ENCODE measurements at regions not wholly inside any gene's neighbourhood (a gene's known extent, or its start where the extent isn't known, plus 50 kb on each side); places are given as distances from the start of the nearest gene placed in this dataset.

DNA sequence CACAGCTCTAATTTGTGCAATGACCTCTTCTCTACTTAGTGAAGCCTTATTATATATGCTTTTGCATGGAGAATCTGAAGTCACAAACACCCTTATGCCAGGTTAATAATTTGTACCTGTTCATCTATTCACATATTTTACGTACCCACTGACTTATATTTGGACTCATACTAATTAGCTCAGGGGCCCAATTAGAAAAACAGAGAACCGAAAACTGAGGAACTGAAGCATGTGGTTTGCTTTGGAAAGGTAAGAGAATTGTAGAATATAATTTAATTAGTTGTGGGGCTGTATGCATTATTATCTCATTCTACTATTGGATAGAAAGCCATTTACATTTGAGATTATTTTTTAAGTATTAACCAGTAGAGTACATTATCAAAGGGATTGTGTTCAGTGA is 805.9 kb upstream of the CITED2 start:
- Histone ChIP-seq H3K9ac (no peak overlapping the region), H3K27ac (no peak overlapping the region), H3K79me2 (ENCODE audit: low read depth) (no peaks in the 10 kb centered on the region), H3K4me2 (no peak overlapping the region), H3K36me3 (no peaks in the 10 kb centered on the region), H3F3A (ENCODE audit: low read depth) (no peaks in the 10 kb centered on the region), H3K4me1 (no peaks in the 10 kb centered on the region), H2AFZ (replicated peaks) (no peak overlapping the region), H3K27me3 (no peaks in the 10 kb centered on the region), H4K20me1 (ENCODE audit: low read depth) (no peaks in the 10 kb centered on the region), H3K4me3 (no peak overlapping the region), H3K9me3 (ENCODE audit: low read depth) (no peaks in the 10 kb centered on the region)
- no peaks in the 10 kb centered on the region for H3K9me3 Mint-ChIP-seq
- DNase-seq (ENCODE audit: low spot score), result no peak
- H3K36me3 Mint-ChIP-seq, result no peaks in the 10 kb centered on the region
- TF ChIP-seq EZH2 (IDR thresholded peaks at IDR 0.05), result no peak
- TF ChIP-seq, protein P1, sequence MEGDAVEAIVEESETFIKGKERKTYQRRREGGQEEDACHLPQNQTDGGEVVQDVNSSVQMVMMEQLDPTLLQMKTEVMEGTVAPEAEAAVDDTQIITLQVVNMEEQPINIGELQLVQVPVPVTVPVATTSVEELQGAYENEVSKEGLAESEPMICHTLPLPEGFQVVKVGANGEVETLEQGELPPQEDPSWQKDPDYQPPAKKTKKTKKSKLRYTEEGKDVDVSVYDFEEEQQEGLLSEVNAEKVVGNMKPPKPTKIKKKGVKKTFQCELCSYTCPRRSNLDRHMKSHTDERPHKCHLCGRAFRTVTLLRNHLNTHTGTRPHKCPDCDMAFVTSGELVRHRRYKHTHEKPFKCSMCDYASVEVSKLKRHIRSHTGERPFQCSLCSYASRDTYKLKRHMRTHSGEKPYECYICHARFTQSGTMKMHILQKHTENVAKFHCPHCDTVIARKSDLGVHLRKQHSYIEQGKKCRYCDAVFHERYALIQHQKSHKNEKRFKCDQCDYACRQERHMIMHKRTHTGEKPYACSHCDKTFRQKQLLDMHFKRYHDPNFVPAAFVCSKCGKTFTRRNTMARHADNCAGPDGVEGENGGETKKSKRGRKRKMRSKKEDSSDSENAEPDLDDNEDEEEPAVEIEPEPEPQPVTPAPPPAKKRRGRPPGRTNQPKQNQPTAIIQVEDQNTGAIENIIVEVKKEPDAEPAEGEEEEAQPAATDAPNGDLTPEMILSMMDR (IDR thresholded peaks at IDR 0.05), result no peak
- H3K27me3 Mint-ChIP-seq (ENCODE audit: insufficient read depth, low read depth), result no peaks in the 10 kb centered on the region
- H3K4me3 Mint-ChIP-seq, result no peak overlapping the region
- no peak overlapping the region for H3K27ac Mint-ChIP-seq
- H3K4me1 Mint-ChIP-seq, result peaks cover 26% of the 10 kb centered on the region

DNA sequence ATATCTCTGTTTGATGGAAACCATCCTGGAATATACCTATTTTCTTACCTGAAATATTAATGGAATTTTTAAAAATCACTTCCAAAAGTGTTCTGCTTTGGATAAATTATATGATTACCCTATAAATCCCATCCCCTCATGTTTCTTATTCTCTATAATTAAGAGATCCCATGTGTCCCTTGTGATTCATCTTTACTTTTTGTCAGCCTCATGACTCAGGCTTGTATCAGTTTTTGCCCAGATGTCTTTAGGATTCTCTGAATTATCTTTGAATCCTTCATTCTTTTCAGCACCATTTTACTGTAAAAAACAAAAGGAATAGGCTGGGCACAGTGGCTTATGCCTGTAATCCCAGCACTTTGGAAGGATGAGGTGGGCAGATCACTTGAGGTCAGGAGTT is 804.5 kb upstream of the CITED2 start:
- Histone ChIP-seq H2AFZ (replicated peaks) (no peak overlapping the region), H3K27ac (no peak overlapping the region), H3K9me3 (ENCODE audit: low read depth) (no peaks in the 10 kb centered on the region), H3K4me2 (no peak overlapping the region), H3K36me3 (no peaks in the 10 kb centered on the region), H3F3A (ENCODE audit: low read depth) (no peaks in the 10 kb centered on the region), H3K79me2 (ENCODE audit: low read depth) (no peaks in the 10 kb centered on the region), H3K9ac (no peak overlapping the region), H3K4me3 (no peak overlapping the region), H4K20me1 (ENCODE audit: low read depth) (no peaks in the 10 kb centered on the region), H3K27me3 (no peaks in the 10 kb centered on the region), H3K4me1 (no peaks in the 10 kb centered on the region)
- H3K36me3 Mint-ChIP-seq, result no peaks in the 10 kb centered on the region
- no peaks in the 10 kb centered on the region for H3K27me3 Mint-ChIP-seq (ENCODE audit: insufficient read depth, low read depth)
- H3K4me3 Mint-ChIP-seq, result no peak overlapping the region
- TF ChIP-seq EZH2phosphoT487 (IDR thresholded peaks at IDR 0.05), result no peak
- TF ChIP-seq, protein P1 (IDR thresholded peaks at IDR 0.05), result no peak
- TF ChIP-seq EZH2 (IDR thresholded peaks at IDR 0.05), result no peak
- no peak for DNase-seq (ENCODE audit: low spot score)
- no peaks in the 10 kb centered on the region for H3K9me3 Mint-ChIP-seq
- no peak overlapping the region for H3K27ac Mint-ChIP-seq
- peaks cover 18% of the 10 kb centered on the region for H3K4me1 Mint-ChIP-seq

DNA sequence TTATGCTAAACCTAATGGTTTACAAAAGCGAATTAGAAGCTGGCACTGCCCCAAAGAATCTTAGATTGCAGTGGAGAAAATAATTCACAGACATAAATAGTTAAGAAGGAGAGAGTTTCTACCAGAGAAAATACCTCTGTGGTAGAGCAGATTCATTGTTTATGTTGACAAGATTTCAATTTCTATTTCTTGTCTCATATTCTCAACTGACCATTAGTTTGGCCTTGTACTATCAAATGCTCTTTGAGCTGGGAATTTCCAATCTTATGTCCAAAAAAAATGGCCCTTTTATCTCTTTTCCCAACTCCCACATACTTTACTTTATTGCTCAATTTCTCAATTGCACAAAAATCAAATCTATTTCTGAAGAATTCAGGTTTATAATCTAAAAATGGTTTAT is 804.1 kb upstream of the CITED2 start:
- Histone ChIP-seq H3K9me3 (ENCODE audit: low read depth) (no peaks in the 10 kb centered on the region), H3K36me3 (no peaks in the 10 kb centered on the region), H2AFZ (replicated peaks) (no peak overlapping the region), H3K27ac (no peak overlapping the region), H3K79me2 (ENCODE audit: low read depth) (no peaks in the 10 kb centered on the region), H3F3A (ENCODE audit: low read depth) (no peaks in the 10 kb centered on the region), H3K4me3 (no peak overlapping the region), H3K4me1 (no peaks in the 10 kb centered on the region), H3K4me2 (no peak overlapping the region), H3K27me3 (no peaks in the 10 kb centered on the region), H4K20me1 (ENCODE audit: low read depth) (no peaks in the 10 kb centered on the region), H3K9ac (no peak overlapping the region)
- no peak for DNase-seq (ENCODE audit: low spot score)
- Mint-ChIP-seq H3K27ac (no peak overlapping the region), H3K36me3 (no peaks in the 10 kb centered on the region), H3K4me1 (peaks cover 13% of the 10 kb centered on the region), H3K27me3 (ENCODE audit: insufficient read depth, low read depth) (no peaks in the 10 kb centered on the region), H3K9me3 (no peaks in the 10 kb centered on the region), H3K4me3 (no peak overlapping the region)
- TF ChIP-seq, protein P1 (IDR thresholded peaks at IDR 0.05), result no peak
- TF ChIP-seq EZH2phosphoT487 (IDR thresholded peaks at IDR 0.05), result no peak
- no peak for TF ChIP-seq EZH2 (IDR thresholded peaks at IDR 0.05)

DNA sequence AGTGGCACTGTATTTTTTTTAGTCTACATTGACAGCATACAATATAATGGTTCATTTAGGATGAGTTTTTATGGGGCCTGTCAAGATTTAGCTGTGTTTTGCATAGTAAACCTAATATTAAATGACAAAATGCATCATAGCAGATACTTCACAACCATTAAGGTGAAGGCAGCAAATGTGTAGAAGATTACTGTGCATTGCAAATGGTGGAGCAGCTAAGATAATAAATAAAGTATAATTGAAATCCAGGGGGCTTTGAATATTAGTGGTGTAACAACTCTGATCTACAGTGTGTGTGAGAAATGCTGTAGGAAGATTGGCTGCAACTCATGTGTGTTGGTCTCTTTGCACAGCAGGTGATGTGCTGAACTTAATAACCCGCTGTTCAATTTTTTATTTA is 801.9 kb upstream of the CITED2 start:
- Mint-ChIP-seq H3K9me3 (peaks cover 11% of the 10 kb centered on the region), H3K4me1 (peaks cover 11% of the 10 kb centered on the region), H3K4me3 (no peak overlapping the region), H3K27ac (no peak overlapping the region), H3K27me3 (ENCODE audit: insufficient read depth, low read depth) (no peaks in the 10 kb centered on the region), H3K36me3 (peaks cover 5% of the 10 kb centered on the region)
- no peaks in the 10 kb centered on the region for H3K27me3 ChIP-seq
- H3K36me3 ChIP-seq, result no peaks in the 10 kb centered on the region
- H3K9me3 ChIP-seq (ENCODE audit: low read depth), result no peaks in the 10 kb centered on the region
- H3K27ac ChIP-seq, result no peak overlapping the region
- no peak overlapping the region for H3K4me2 ChIP-seq
- no peak for TF ChIP-seq EZH2 (IDR thresholded peaks at IDR 0.05)
- no peak for TF ChIP-seq EZH2phosphoT487 (IDR thresholded peaks at IDR 0.05)
- TF ChIP-seq, protein P1 (IDR thresholded peaks at IDR 0.05), result no peak
- no peaks in the 10 kb centered on the region for H3F3A ChIP-seq (ENCODE audit: low read depth)
- DNase-seq (ENCODE audit: low spot score), result no peak
- no peak overlapping the region for H3K9ac ChIP-seq
- no peaks in the 10 kb centered on the region for H3K4me1 ChIP-seq
- no peak overlapping the region for H3K4me3 ChIP-seq
- H4K20me1 ChIP-seq (ENCODE audit: low read depth), result no peaks in the 10 kb centered on the region
- H2AFZ ChIP-seq (replicated peaks), result no peak overlapping the region
- H3K79me2 ChIP-seq (ENCODE audit: low read depth), result no peaks in the 10 kb centered on the region
